OCI-LY3 (cell line): ENCODE measurements at regions not wholly inside any gene's neighbourhood (a gene's known extent, or its start where the extent isn't known, plus 50 kb on each side); places are given as distances from the start of the nearest gene placed in this dataset.

Experiments
- H2AFZ ChIP-seq: fragments of 200-600, 300-600 bp; shearing (Covaris generic); 2 replicates; pipeline ENCODE4 v1.6.0; 2014; ENCODE audit warnings: antibody characterized with exemption, low read depth, low read length
- H3K27ac ChIP-seq: fragments of 200-600, 300-600 bp; sonication (generic); 2 replicates; pipeline ENCODE4 v1.5.1; 2014; ENCODE audit warnings: mild to moderate bottlenecking, low read length, moderate library complexity, mixed read lengths
- H3K27me3 ChIP-seq: fragments of 200-600, 300-600 bp; sonication (generic); 2 replicates; pipeline ENCODE4 v1.6.1; 2014; ENCODE audit warnings: low read depth, low read length, mixed read lengths
- H3K36me3 ChIP-seq: fragments of 200-600, 300-600 bp; sonication (generic); replicated peaks from 2 replicates; pipeline ENCODE3; 2014; ENCODE audit warnings: low read depth, low read length, mixed read lengths
- H3K4me1 ChIP-seq: fragments of 300-600, 200-600 bp; sonication (generic); 2 replicates; pipeline ENCODE4 v1.6.1; 2014; ENCODE audit warnings: low read length, mixed read lengths
- H3K4me2 ChIP-seq: fragments of 200-600, 300-600 bp; sonication (generic); 2 replicates; pipeline ENCODE4 v1.6.1; 2014; ENCODE audit warnings: low read length, mixed read lengths
- H3K4me3 ChIP-seq: fragments of 300-600, 200-600 bp; sonication (generic); 2 replicates; pipeline ENCODE4 v1.5.1; 2014; ENCODE audit warnings: antibody characterized with exemption, mild to moderate bottlenecking, low read length, moderate library complexity
- H3K79me2 ChIP-seq: fragments of 300-600, 200-600 bp; shearing (Covaris generic); 2 replicates; pipeline ENCODE4 v1.6.1; 2014; ENCODE audit warnings: mild to moderate bottlenecking, low read length, mixed read lengths
- H3K9ac ChIP-seq: fragments of 300-600, 200-600 bp; shearing (Covaris generic); 2 replicates; pipeline ENCODE4 v1.6.0; 2014; ENCODE audit warnings: mild to moderate bottlenecking, low read length, moderate library complexity
- H3K9me3 ChIP-seq: fragments of 200-600, 300-600 bp; shearing (Covaris generic); 2 replicates; pipeline ENCODE4 v1.6.1; 2014; ENCODE audit warnings: low read length, mixed read lengths; ENCODE audit not compliant: insufficient read depth
- H4K20me1 ChIP-seq: fragments of 200-600, 300-600 bp; sonication (generic); 2 replicates; pipeline ENCODE4 v1.6.1; 2016; ENCODE audit warnings: low read length, mixed read lengths; ENCODE audit not compliant: insufficient read depth
- CTCF ChIP-seq: fragments of 200-600, 300-600 bp; sonication (generic); IDR thresholded peaks from 2 replicates; pipeline ENCODE4 v1.5.1; 2014; ENCODE audit warnings: antibody characterized with exemption, low read length, low read depth
- EZH2phosphoT487 ChIP-seq: fragments of 200-600 bp; shearing (Covaris generic); IDR thresholded peaks from 2 replicates; pipeline ENCODE4 v1.6.1; 2018; ENCODE audit warnings: antibody characterized with exemption, mixed run types, low read depth

- Histone ChIP-seq H3K4me1 (no peaks in the 10 kb centered on the region), H2AFZ (no peak overlapping the region), H3K9me3 (no peaks in the 10 kb centered on the region), H3K36me3 (no peaks in the 10 kb centered on the region), H3K79me2 (no peaks in the 10 kb centered on the region), H3K27me3 (no peaks in the 10 kb centered on the region), H3K9ac (no peak overlapping the region), H4K20me1 (no peaks in the 10 kb centered on the region), H3K27ac (no peak overlapping the region), H3K4me3 (no peak overlapping the region), H3K4me2 (no peak overlapping the region)
- TF ChIP-seq EZH2phosphoT487 = no peak
- TF ChIP-seq CTCF = no peak
Observed at GRCh38 chr15:46795685-46796084, 921.6 kb upstream of the SEMA6D start.

DNA sequence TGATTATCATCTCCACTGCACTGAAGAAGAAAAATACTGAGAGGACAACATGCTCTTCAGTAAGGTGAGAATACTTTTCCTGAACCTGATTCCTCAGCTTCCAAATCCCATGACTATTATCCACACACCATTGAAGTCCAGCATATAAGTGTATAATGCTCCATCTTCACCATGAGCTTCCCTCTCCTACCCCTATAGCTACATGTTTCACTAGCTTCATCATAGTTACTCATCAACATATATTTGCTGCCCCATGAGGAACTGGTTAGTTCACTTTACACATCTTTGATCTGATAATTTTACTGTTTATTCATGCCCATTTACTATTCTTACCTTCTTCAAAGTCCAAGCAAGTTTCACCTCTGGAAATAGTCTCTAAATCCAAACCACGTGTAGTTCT is 908.5 kb upstream of the SEMA6D start:
- Histone ChIP-seq H3K4me2 (no peak overlapping the region), H3K27ac (no peak overlapping the region), H3K4me3 (no peak overlapping the region), H4K20me1 (no peaks in the 10 kb centered on the region), H3K4me1 (no peaks in the 10 kb centered on the region), H3K79me2 (no peaks in the 10 kb centered on the region), H2AFZ (no peak overlapping the region), H3K36me3 (no peaks in the 10 kb centered on the region), H3K27me3 (no peaks in the 10 kb centered on the region), H3K9ac (no peak overlapping the region), H3K9me3 (no peaks in the 10 kb centered on the region)
- TF ChIP-seq CTCF (no peak), EZH2phosphoT487 (no peak)

- no peaks in the 10 kb centered on the region for H4K20me1 ChIP-seq
- H2AFZ ChIP-seq = no peak overlapping the region
- no peaks in the 10 kb centered on the region for H3K27me3 ChIP-seq
- H3K4me3 ChIP-seq = no peak overlapping the region
- H3K9ac ChIP-seq = no peak overlapping the region
- no peaks in the 10 kb centered on the region for H3K4me1 ChIP-seq
- no peaks in the 10 kb centered on the region for H3K9me3 ChIP-seq
- H3K79me2 ChIP-seq = no peaks in the 10 kb centered on the region
- no peak overlapping the region for H3K4me2 ChIP-seq
- H3K36me3 ChIP-seq = no peaks in the 10 kb centered on the region
- TF ChIP-seq EZH2phosphoT487 (no peak), CTCF (no peak)
- no peak overlapping the region for H3K27ac ChIP-seq
Observed at GRCh38 chr15:46815240-46815639, 902.1 kb upstream of the SEMA6D start.

GRCh38 chr15:46815765-46816164 is 901.5 kb upstream of the SEMA6D start:
- H2AFZ ChIP-seq = no peak overlapping the region
- no peak overlapping the region for H3K9ac ChIP-seq
- TF ChIP-seq CTCF = no peak
- TF ChIP-seq EZH2phosphoT487 = no peak
- no peak overlapping the region for H3K4me2 ChIP-seq
- H3K27me3 ChIP-seq = no peaks in the 10 kb centered on the region
- no peaks in the 10 kb centered on the region for H3K36me3 ChIP-seq
- no peaks in the 10 kb centered on the region for H4K20me1 ChIP-seq
- H3K4me3 ChIP-seq = no peak overlapping the region
- no peak overlapping the region for H3K27ac ChIP-seq
- no peaks in the 10 kb centered on the region for H3K79me2 ChIP-seq
- H3K4me1 ChIP-seq = no peaks in the 10 kb centered on the region
- H3K9me3 ChIP-seq = no peaks in the 10 kb centered on the region
